Sigmoid colon (tissue), 6 donors: ENCODE measurements at regions not wholly inside any gene's neighbourhood (a gene's known extent, or its start where the extent isn't known, plus 50 kb on each side); places are given as distances from the start of the nearest gene placed in this dataset.

ENCODE experiments used
- DNase-seq: peaks from one replicate; pipeline ENCODE4 v3.0.0-alpha.2; 2019
- H3K27ac ChIP-seq, 4 donors: fragments of 200-600 bp; sonication (generic); one replicate each; pipeline ENCODE4 v1.5.1; 2016 to 2019; ENCODE audit warnings: mild to moderate bottlenecking in 1 of 4
- H3K27me3 ChIP-seq, 3 donors: fragments of 200-600 bp; sonication (generic); one replicate each; pipeline ENCODE4 v1.5.1; 2019; ENCODE audit warnings: mild to moderate bottlenecking in 1 of 3
- H3K36me3 ChIP-seq, 4 donors: fragments of 200-600 bp; sonication (generic); one replicate each; pipeline ENCODE4 v1.5.1; 2016 to 2019
- H3K4me1 ChIP-seq, 4 donors: fragments of 200-600 bp; sonication (generic); one replicate each; pipeline ENCODE4 v1.5.1; 2017 to 2019
- H3K4me3 ChIP-seq, 4 donors: fragments of 200-600 bp; sonication (generic); one replicate each; pipeline ENCODE4 v1.5.1; 2017 to 2019; ENCODE audit warnings: mild to moderate bottlenecking in 2 of 4, moderate library complexity in 1 of 4
- H3K9me3 ChIP-seq, 4 donors: fragments of 200-600 bp in 3 of 4; sonication (generic) in 3 of 4; one replicate each; pipeline versions ENCODE4 v1.5.1 to v1.6.1; 2013 to 2019
- CTCF ChIP-seq, 4 experiments: fragments of 450-650 bp in 3 of 4; fragments of 200-600 bp in 1 of 4; IDR thresholded peaks; one replicate each; pipeline ENCODE4 v1.5.1; 2016 to 2019; ENCODE audit warnings: antibody characterized with exemption in 4 of 4, mild to moderate bottlenecking in 3 of 4, moderate library complexity in 2 of 4
- EP300 ChIP-seq, 4 donors: sonication (generic); formaldehyde crosslinking; IDR thresholded peaks; one replicate each; pipeline ENCODE4 v1.6.1; 2017; ENCODE audit warnings: antibody characterized with exemption in 4 of 4
- POLR2A ChIP-seq, 2 donors: fragments of 450-650 bp; IDR thresholded peaks; one replicate each; pipeline ENCODE4 v1.6.1; 2016; ENCODE audit warnings: antibody characterized with exemption in 2 of 2, mild to moderate bottlenecking in 2 of 2, moderate library complexity in 2 of 2
- POLR2AphosphoS5 ChIP-seq, 4 donors: sonication (generic); formaldehyde crosslinking; IDR thresholded peaks; one replicate each; pipeline ENCODE4 v1.6.1; 2017; ENCODE audit warnings: antibody characterized with exemption in 4 of 4
- WGBS, 2 donors: extraction: QIAGEN DNeasy Blood & Tissue Kit; methylation state at CpG; one replicate each; pipeline ENCODE4 v1.1.7; 2013; 5-methylcytosine and 5-hydroxymethylcytosine counted together
- intact Hi-C: fragments of 100-400 bp; cut with DNase I; formaldehyde crosslinking; loops from one replicate; pipeline ENCODE4 v1.15.1; 2023
- donor health status: healthy with polysubstance abuse.
- donor health status: healthy.

GRCh38 chr20:60553095-60553494, 594.9 kb downstream of the CDH26 start:
- Histone ChIP-seq H3K4me3 (no peak overlapping the region), H3K4me1 (no peaks in the 10 kb centered on the region), H3K9me3 (peaks cover 0 to 2% (median 0%) of the 10 kb centered on the region in 4 donors), H3K27ac (no peak overlapping the region), H3K36me3 (no peaks in the 10 kb centered on the region), H3K27me3 (peaks cover 0 to under 1% (median 0%) of the 10 kb centered on the region in 3 donors)
- no peak for TF ChIP-seq POLR2A (IDR thresholded peaks at IDR 0.05)
- TF ChIP-seq CTCF (IDR thresholded peaks at IDR 0.05) = no peak
- TF ChIP-seq POLR2AphosphoS5 (IDR thresholded peaks at IDR 0.05) = no peak
- TF ChIP-seq EP300 (IDR thresholded peaks at IDR 0.05) = no peak
- no peak for DNase-seq
- WGBS, 2 donors = 82 to 84% methylated on average over 5 of the region's 5 CpGs
- intact Hi-C loops = no loop called here

- H3K4me3 ChIP-seq = no peak overlapping the region
- 74 to 76% methylated on average over 3 of the region's 3 CpGs for WGBS, 2 donors
- DNase-seq = no peak
- peaks cover 0 to 11% (median 0%) of the 10 kb centered on the region in 3 donors for H3K27me3 ChIP-seq
- no peak for TF ChIP-seq POLR2A (IDR thresholded peaks at IDR 0.05)
- TF ChIP-seq CTCF (IDR thresholded peaks at IDR 0.05) = no peak
- TF ChIP-seq EP300 (IDR thresholded peaks at IDR 0.05) = no peak
- TF ChIP-seq POLR2AphosphoS5 (IDR thresholded peaks at IDR 0.05) = no peak
- no peaks in the 10 kb centered on the region for H3K36me3 ChIP-seq
- H3K9me3 ChIP-seq = no peaks in the 10 kb centered on the region
- no peak overlapping the region for H3K27ac ChIP-seq
- intact Hi-C loops = no loop called here
- H3K4me1 ChIP-seq = no peaks in the 10 kb centered on the region
Measured at GRCh38 chr20:60558486-60558885, 600.3 kb downstream of the CDH26 start.

GRCh38 chr20:60559462-60559861, 601.2 kb downstream of the CDH26 start:
- H3K36me3 ChIP-seq = no peaks in the 10 kb centered on the region
- DNase-seq = no peak
- H3K4me3 ChIP-seq = no peak overlapping the region
- intact Hi-C loops = no loop called here
- H3K4me1 ChIP-seq = no peaks in the 10 kb centered on the region
- 36 to 41% methylated on average over 7 of the region's 7 CpGs for WGBS, 2 donors
- H3K27me3 ChIP-seq = peaks cover 0 to 11% (median 0%) of the 10 kb centered on the region in 3 donors
- H3K9me3 ChIP-seq = no peaks in the 10 kb centered on the region
- no peak for TF ChIP-seq EP300 (IDR thresholded peaks at IDR 0.05)
- no peak for TF ChIP-seq POLR2A (IDR thresholded peaks at IDR 0.05)
- no peak for TF ChIP-seq CTCF (IDR thresholded peaks at IDR 0.05)
- no peak for TF ChIP-seq POLR2AphosphoS5 (IDR thresholded peaks at IDR 0.05)
- H3K27ac ChIP-seq = no peak overlapping the region

GRCh38 chr20:60561052-60561451, 602.8 kb downstream of the CDH26 start:
- peaks cover 0 to 11% (median 0%) of the 10 kb centered on the region in 3 donors for H3K27me3 ChIP-seq
- intact Hi-C loops = no loop called here
- H3K4me1 ChIP-seq = no peaks in the 10 kb centered on the region
- H3K27ac ChIP-seq = no peak overlapping the region
- no peak overlapping the region for H3K4me3 ChIP-seq
- no peaks in the 10 kb centered on the region for H3K36me3 ChIP-seq
- no peak for DNase-seq
- WGBS, 2 donors = 60 to 73% methylated on average over 3 of the region's 3 CpGs
- no peaks in the 10 kb centered on the region for H3K9me3 ChIP-seq
- TF ChIP-seq POLR2A (IDR thresholded peaks at IDR 0.05) = no peak
- no peak for TF ChIP-seq CTCF (IDR thresholded peaks at IDR 0.05)
- TF ChIP-seq POLR2AphosphoS5 (IDR thresholded peaks at IDR 0.05) = no peak
- no peak for TF ChIP-seq EP300 (IDR thresholded peaks at IDR 0.05)

- no peak overlapping the region for H3K27ac ChIP-seq
- no peaks in the 10 kb centered on the region for H3K36me3 ChIP-seq
- no peaks in the 10 kb centered on the region for H3K4me1 ChIP-seq
- intact Hi-C loops = no loop called here
- no peaks in the 10 kb centered on the region for H3K9me3 ChIP-seq
- H3K4me3 ChIP-seq = no peak overlapping the region
- 63 to 67% methylated on average over 4 of the region's 4 CpGs for WGBS, 2 donors
- H3K27me3 ChIP-seq = no peaks in the 10 kb centered on the region
- DNase-seq = no peak
- TF ChIP-seq EP300 (IDR thresholded peaks at IDR 0.05) (no peak), POLR2A (IDR thresholded peaks at IDR 0.05) (no peak), CTCF (IDR thresholded peaks at IDR 0.05) (no peak)
Measured at GRCh38 chr20:60565083-60565482, 606.9 kb downstream of the CDH26 start.
